Islet precursor cell (in vitro differentiated cells): ENCODE measurements at regions not wholly inside any gene's neighbourhood (a gene's known extent, or its start where the extent isn't known, plus 50 kb on each side); places are given as distances from the start of the nearest gene placed in this dataset.

Experiments
- DNase-seq: peaks from one replicate; pipeline ENCODE4 v3.0.0-alpha.2; 2018

GRCh38 chr5:135246923-135247795 lies 151.9 kb downstream of the MACROH2A1 start:
- peak; percentile 88 for DNase-seq

DNA sequence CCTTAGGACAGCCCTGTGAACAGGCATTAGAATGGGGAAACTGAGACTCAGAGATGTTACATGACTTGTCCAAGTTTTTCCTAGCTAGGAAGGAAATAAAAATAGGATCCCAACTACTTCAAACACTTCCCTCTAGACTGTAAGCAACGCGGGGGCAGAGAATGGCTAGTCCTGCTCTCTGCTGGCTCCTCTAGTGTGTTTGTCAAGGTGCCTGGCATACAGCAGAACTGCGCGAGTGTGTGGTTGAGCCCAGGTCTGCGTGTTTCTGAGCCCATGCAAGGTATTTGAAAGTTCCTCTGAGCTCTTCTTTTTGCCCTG lies 152.5 kb downstream of the MACROH2A1 start:
- DNase-seq = no peak

GRCh38 chr5:135245521-135246499 lies 153.2 kb downstream of the MACROH2A1 start:
- peak; percentile 50 for DNase-seq

DNA sequence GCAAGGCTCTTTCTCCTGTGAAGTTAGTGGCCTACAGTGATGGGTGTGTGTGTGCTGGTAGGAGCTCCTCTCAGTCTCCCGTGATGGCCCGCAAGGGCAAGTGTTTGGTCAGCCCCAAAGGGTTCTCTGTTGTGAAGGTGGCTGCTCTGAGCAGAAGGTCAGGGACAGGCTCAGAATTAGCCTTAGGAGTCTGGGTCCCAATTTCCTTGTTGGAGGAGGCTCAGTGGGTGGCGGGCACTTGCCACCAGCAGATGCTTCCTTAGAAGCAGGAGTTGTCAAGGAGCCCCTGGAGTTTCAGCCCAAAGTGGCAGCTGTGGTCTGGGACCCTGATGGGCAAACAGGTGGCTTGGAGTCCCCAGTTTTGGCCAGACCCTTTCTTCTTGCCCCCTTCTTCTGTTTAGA lies 154.4 kb downstream of the MACROH2A1 start:
- DNase-seq = peak; percentile 34

DNA sequence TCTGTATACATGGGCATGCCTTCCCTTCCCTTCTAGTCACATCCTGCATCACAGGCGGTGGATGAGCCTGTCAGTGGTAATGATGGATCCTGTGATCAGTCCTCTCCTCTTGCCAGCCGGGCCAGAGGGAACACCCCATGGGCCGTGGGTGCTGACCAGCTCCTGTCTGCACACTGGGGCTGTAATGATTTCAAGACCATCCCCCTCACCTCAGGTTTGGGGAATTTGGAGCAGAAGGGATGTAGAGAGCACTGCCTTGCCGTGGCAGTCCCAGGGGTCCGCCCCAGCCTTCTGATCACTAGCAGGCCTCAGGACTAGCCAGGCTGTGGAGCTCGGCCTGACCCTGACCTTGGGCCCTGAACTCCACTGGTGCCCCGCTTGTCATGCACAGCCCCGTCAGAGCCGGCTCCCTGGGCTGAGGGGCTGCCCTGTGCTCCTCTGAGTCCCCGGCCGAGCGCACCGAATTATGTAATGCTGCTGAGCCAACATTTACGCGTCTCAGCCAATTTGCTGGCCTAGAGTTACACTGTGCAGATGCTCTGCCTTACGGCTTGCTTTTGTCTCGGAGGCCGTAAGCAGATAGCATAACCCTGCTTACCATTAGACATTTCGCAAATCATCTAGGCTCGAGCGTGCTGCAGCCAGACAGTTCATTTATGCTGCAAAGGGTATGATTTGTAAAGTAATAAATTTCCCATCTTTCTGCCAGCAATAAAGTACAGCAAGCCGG lies 155.3 kb downstream of the MACROH2A1 start:
- peak; percentile 50 for DNase-seq

DNA sequence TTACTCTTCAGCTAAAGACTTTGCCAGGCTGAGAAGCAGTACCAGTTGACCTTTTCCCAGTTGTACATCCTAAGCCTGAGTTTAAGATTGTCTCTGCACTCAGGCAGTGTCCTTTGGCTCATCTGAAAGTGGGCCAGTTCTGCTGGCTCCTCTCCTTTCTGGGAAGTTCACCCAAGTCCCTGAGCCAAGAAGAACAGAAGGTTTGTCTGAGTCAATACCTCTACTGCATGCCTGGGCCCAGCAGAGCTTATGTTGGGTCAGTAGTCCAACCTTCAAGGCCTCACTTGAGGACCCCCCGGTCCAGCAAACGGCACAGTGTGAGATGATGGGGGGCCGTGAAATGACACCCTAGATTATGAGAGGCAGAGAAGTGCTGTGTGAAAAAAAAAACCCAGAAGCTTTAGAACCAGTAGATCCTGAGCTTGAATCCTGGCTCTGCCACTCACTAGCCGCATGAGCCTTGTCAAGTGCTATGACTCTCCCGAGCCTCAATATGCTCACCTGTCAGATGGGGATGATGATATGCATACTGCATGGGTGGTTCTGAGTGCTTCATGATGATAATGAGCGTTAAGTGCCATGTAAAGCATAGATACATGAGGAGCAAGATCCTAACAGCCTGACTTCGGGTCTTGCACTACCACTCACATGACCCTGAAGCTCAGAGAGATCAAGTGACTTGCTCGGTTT lies 156.0 kb downstream of the MACROH2A1 start:
- peak; percentile 37 for DNase-seq

GRCh38 chr5:135242021-135242865 lies 156.8 kb downstream of the MACROH2A1 start:
- peak; percentile 26 for DNase-seq

- DNase-seq = no peak
These were observed 157.5 kb downstream of the MACROH2A1 start for GRCh38 chr5:135241536-135241935.

- DNase-seq = peak; percentile 20
These were observed 158.2 kb downstream of the MACROH2A1 start for GRCh38 chr5:135240781-135241360.

DNA sequence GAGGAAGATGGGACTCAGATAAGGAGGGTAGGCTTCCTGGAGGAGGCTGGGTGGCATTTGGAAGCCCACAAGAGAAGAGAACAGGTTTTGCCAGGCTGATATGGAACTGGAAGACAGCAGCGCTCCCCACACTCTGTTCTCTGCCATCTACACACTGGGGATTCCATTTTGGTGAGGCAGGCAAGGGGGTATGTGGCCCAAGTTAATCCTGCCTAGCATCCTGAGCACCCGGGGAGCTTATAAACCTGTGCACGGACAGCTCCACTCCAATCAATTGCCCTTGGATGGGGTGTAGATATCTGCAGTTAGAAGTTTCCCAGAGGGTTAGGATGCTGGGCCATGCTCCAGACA lies 158.8 kb downstream of the MACROH2A1 start:
- peak; percentile 20 for DNase-seq

DNA sequence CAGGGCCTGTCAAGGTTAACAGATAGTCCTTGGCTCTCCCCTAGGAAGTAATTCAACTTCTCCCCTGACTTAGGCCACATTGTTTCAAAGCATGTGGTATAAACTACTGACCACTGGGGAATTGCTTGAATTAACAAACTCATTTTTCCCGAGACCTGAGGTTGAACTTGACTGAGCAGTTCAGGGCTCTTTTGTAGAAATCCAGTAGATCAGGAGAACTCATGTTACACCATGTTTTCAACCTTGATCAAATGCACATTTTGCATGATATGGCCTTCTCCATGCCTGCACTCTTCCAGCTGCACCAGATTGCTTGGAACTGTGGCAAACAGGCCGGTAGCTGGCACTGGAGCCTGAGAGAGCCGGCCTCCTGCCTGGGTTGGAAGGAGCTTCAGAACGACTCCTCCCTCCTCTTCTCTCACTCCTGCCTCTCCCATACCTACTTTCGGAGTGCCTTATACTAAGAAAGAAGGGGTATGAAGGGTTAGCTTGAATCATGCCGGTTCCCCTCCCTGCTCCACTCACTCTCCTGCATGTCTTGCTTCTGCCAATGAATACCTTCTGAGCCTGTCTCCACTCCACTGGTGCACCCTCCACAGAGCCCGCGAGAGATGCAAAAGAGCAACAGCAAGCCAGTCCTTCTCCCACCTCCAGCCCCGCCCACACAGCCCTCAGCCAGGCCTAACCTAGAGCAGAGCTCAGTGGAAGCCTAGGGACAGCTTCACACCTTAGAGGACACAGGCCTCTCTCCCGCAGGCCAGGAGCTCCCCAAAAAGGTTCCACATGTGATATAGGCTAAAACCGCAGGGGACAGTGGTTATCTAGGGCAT lies 159.4 kb downstream of the MACROH2A1 start:
- peak; percentile 51 for DNase-seq

- DNase-seq = peak; percentile 49
These were observed 160.2 kb downstream of the MACROH2A1 start for GRCh38 chr5:135238622-135239452.

DNA sequence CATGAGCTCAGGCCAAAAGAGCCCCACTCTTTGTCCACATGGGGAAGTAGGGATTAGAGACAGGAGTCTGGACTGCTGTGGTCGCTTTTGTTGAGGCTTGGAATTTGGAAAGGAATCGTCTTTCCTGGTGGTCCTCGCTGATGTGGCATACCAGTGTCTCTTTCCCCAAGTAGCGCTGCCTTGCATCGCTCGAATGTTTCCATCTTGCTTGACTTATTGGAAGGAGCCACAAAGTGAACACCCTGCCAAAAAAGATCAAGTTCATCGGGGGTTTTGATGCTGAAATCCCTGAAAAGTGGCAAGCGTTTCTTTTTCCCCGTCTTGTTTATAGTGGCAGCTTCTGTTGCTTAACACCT lies 161.3 kb downstream of the MACROH2A1 start:
- peak; percentile 45 for DNase-seq

GRCh38 chr5:135236908-135237747 lies 161.9 kb downstream of the MACROH2A1 start:
- DNase-seq = peak; percentile 48

DNA sequence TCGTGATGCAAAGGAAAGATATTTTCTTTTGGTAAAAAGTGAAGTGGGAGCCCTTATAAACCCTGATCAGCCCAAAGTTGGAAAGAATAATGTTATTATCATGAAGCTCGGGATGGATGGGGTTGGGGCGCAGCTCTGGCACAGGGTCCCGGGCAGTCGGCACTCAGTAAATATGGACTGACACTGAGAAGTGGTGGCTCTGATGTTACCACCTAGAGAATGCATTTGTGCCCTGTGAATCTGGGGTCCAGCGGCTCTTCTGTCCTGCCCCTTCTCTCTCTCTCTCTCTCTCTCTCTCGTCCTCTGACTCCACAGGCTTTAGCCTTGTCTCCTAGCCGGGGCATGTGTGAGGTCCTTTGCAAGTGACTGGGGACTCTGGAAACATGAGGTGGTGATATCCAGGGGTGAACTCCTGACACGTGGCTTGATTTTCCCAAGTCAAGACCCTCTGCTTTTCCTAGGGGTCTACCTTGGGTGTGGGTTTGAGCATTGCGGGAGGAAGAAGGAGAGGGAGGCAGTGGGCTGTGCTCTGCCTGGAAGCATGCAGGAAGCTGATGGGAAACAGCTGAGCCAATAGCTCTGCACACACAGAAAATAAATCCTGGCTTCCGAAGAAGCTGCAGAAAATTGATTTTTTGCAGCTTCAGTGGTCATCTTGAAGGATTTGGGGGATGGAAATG lies 162.7 kb downstream of the MACROH2A1 start:
- peak; percentile 31 for DNase-seq

DNA sequence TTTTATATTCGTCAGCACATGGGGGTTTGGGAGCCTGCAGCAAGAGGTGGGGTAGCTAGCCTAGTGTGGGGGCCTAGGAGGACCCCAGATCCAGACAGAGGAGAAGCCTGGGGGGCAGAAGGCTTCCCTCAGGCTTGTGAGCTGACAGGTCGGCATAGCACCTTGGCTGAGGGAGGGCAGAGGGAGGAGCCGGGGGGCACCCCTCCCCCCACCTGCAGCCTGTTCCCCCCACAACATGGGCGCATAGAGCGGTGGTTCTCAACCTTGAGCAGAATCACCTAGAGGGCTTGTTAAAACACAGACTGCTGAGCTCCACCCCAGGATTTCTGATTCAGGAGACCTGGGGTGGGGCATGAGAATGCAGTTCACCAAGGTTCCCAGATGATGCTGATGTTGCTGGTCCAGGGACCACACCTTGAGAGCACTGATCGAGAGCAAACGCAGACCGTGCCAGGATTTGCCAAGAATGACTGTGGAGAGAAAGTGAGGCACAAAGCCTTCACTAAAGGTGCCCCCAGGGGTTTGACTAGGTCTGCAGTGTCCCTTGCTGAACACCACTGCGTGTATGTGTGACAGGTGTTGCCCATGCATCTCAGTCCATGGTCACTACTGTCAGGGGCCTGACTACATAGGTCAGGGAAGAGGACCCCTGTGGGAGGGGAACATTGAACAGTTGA lies 163.3 kb downstream of the MACROH2A1 start:
- DNase-seq = peak; percentile 22
